Nephron (organoid): ENCODE measurements at regions not wholly inside any gene's neighbourhood (a gene's known extent, or its start where the extent isn't known, plus 50 kb on each side); places are given as distances from the start of the nearest gene placed in this dataset.

Experiments used
- H3K27ac Mint-ChIP-seq, 3 experiments: 2 replicates each; pipeline ENCODE4 v1.8.0; 2020; ENCODE audit warnings: mixed read lengths in 3 of 3, mild to moderate bottlenecking in 2 of 3, moderate library complexity in 1 of 3
- H3K27me3 Mint-ChIP-seq: 2 replicates; pipeline ENCODE4 v1.8.0; 2021; ENCODE audit warnings: low read depth, mild to moderate bottlenecking, moderate library complexity, mixed read lengths
- H3K36me3 Mint-ChIP-seq: 2 replicates; pipeline ENCODE4 v1.8.0; 2020; ENCODE audit warnings: low read depth, mixed read lengths
- H3K4me1 Mint-ChIP-seq: 2 replicates; pipeline ENCODE4 v1.8.0; 2020; ENCODE audit warnings: mixed read lengths
- H3K4me3 Mint-ChIP-seq, 3 experiments: 2 replicates each; pipeline ENCODE4 v1.8.0; 2020; ENCODE audit warnings: mild to moderate bottlenecking in 3 of 3, mixed read lengths in 3 of 3, moderate library complexity in 2 of 3
- H3K9me3 Mint-ChIP-seq: 2 replicates; pipeline ENCODE4 v1.8.0; 2020; ENCODE audit warnings: mixed read lengths
- CTCF ChIP-seq, 3 experiments: fragments of 200-600 bp; sonication (generic); IDR thresholded peaks; one replicate each; pipeline ENCODE4 v1.5.0; 2021; ENCODE audit warnings: antibody characterized with exemption in 3 of 3; ENCODE audit not compliant: unreplicated experiment in 3 of 3

DNA sequence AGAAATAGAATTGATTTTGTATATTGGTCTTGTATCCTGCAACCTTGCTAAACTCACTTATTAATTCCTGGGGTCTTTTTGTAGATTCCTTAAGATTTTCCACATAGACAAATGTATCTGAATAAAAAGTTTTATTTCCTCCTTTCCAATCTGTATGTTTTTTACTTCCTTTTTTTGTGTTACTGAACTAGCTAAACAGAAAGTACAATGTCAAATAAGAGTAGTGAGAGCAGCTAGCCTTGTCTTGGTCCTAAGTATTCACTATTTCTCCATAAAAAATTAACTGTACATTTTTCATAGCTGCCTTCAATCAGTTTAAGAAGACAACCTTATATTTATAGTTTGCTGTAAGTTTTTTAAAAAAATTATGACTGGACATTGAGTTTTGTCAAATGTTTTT, 74.9 kb downstream of the FASLG start:
- TF ChIP-seq CTCF (IDR thresholded peaks at IDR 0.05; ENCODE audit: unreplicated experiment in 3 of 3) = no peak
- Mint-ChIP-seq H3K27me3 (peaks cover 7% of the 10 kb centered on the region), H3K4me3 (no peak overlapping the region), H3K9me3 (peaks cover 14% of the 10 kb centered on the region), H3K4me1 (no peaks in the 10 kb centered on the region), H3K27ac (no peak overlapping the region), H3K36me3 (no peaks in the 10 kb centered on the region)

DNA sequence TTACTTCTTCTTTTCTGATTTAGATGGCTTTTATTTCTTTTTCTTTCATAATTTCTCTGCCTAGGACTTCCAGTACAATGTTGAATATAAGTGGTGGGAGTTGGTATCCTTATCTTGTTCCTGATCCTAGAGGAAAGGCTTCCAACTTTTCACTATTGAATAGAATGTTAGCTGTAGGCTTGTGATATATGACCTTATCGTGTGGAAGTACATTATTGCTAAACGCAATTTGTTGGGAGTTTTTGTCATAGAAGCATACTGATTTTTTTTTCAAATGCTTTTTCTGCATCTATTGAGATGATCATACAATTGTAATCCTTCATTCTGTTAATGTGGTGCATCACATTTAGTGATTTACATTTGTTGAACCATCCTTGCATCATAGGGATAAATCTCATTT, 79.5 kb downstream of the FASLG start:
- Mint-ChIP-seq H3K4me3 (no peak overlapping the region), H3K4me1 (no peaks in the 10 kb centered on the region), H3K36me3 (no peaks in the 10 kb centered on the region), H3K9me3 (no peaks in the 10 kb centered on the region), H3K27ac (no peak overlapping the region), H3K27me3 (peaks cover 14% of the 10 kb centered on the region)
- TF ChIP-seq CTCF (IDR thresholded peaks at IDR 0.05; ENCODE audit: unreplicated experiment in 3 of 3) = no peak

GRCh38 chr1:172742599-172743500, 83.9 kb downstream of the FASLG start:
- Mint-ChIP-seq H3K4me1 (no peaks in the 10 kb centered on the region), H3K36me3 (no peaks in the 10 kb centered on the region), H3K9me3 (no peaks in the 10 kb centered on the region), H3K27me3 (peaks cover 10% of the 10 kb centered on the region), H3K27ac (no peak overlapping the region), H3K4me3 (no peak overlapping the region)
- peak; percentile 79 to 85 (median 79) for TF ChIP-seq CTCF (IDR thresholded peaks at IDR 0.05; ENCODE audit: unreplicated experiment in 3 of 3)

DNA sequence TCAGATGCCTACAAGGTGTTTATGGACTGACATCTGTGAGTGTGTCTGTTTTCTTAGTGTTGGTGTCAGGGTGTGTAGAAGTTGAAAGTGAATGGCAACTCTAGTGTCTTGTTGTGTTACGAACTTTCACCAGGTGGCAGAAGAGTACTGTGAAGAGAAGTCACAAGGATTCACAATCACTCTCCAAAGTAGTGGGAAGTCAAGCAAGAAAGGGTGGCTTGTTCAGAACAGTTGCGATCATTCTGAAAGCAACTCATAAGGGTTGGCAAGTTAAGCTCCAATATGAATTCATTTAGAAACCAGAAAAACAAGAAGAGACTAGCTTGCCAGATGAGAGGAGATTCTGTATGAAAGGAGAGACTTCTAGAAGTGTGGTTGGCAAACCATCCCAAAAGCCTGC, 86.1 kb downstream of the FASLG start:
- Mint-ChIP-seq H3K27ac (no peak overlapping the region), H3K4me3 (no peak overlapping the region)

GRCh38 chr1:172746091-172746949, 87.4 kb downstream of the FASLG start:
- peaks cover 6% of the 10 kb centered on the region for H3K27me3 Mint-ChIP-seq
- H3K4me1 Mint-ChIP-seq = no peaks in the 10 kb centered on the region
- no peaks in the 10 kb centered on the region for H3K36me3 Mint-ChIP-seq
- no peak overlapping the region for H3K27ac Mint-ChIP-seq
- H3K9me3 Mint-ChIP-seq = no peaks in the 10 kb centered on the region
- TF ChIP-seq CTCF (IDR thresholded peaks at IDR 0.05; ENCODE audit: unreplicated experiment in 3 of 3) = no peak
- H3K4me3 Mint-ChIP-seq = no peak overlapping the region

More for the DNA sequence above, 86.1 kb downstream of the FASLG start:
- TF ChIP-seq CTCF (IDR thresholded peaks at IDR 0.05; ENCODE audit: unreplicated experiment in 3 of 3) = peak; percentile 60 to 70 (median 67)
- H3K36me3 Mint-ChIP-seq = no peaks in the 10 kb centered on the region
- no peaks in the 10 kb centered on the region for H3K4me1 Mint-ChIP-seq
- no peaks in the 10 kb centered on the region for H3K9me3 Mint-ChIP-seq
- peaks cover 7% of the 10 kb centered on the region for H3K27me3 Mint-ChIP-seq
